ENCODE measurements at regions not wholly inside any gene's neighbourhood (a gene's known extent, or its start where the extent isn't known, plus 50 kb on each side); places are given as distances from the start of the nearest gene placed in this dataset.

DNA sequence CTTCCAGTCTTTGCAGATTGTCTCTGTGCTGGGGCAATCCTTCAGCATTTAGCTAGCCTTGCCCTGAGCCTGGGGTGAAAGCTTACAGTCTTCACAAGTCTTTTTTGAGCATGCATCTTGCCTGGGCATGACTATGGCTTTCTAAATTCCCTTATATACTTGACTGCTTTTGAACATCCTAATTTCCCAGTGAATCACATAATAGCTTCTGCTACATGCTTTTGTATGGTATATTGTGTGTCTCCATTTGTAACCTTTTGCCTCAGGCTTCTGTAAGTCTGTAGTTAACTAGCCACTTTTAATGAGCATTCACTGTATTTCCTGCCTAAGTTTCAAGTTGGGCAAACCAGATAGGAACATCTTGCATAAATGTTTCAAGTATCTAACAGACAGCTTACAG, 76.8 kb downstream of the CHCHD4 start:
- no peak for TF ChIP-seq POLR2A (IDR thresholded peaks at IDR 0.05)
- TF ChIP-seq, protein P1, sequence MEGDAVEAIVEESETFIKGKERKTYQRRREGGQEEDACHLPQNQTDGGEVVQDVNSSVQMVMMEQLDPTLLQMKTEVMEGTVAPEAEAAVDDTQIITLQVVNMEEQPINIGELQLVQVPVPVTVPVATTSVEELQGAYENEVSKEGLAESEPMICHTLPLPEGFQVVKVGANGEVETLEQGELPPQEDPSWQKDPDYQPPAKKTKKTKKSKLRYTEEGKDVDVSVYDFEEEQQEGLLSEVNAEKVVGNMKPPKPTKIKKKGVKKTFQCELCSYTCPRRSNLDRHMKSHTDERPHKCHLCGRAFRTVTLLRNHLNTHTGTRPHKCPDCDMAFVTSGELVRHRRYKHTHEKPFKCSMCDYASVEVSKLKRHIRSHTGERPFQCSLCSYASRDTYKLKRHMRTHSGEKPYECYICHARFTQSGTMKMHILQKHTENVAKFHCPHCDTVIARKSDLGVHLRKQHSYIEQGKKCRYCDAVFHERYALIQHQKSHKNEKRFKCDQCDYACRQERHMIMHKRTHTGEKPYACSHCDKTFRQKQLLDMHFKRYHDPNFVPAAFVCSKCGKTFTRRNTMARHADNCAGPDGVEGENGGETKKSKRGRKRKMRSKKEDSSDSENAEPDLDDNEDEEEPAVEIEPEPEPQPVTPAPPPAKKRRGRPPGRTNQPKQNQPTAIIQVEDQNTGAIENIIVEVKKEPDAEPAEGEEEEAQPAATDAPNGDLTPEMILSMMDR (IDR thresholded peaks at IDR 0.05), result no peak

All from Peyer's patch (tissue), 4 donors.